ENCODE measurements at regions not wholly inside any gene's neighbourhood (a gene's known extent, or its start where the extent isn't known, plus 50 kb on each side); places are given as distances from the start of the nearest gene placed in this dataset.

DNA sequence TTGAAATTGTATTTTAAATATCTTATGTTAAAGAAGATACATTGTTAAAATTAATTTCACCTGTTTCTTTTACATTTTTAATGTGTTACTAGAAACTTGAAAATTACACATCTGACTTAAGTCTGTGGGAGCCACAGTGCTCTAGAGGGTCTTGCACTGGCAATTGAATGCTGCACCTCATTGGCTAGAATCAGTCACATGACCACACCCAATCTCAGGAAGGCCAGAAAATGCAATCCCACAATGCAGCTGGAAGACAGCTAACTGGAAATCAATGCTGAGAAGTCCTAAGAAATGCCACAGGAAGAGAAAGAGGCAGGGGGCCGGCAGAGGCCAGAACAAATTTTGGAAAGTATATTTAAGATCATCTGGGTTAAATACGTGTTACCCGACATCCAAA is 189.2 kb upstream of the POU3F3 start:
- DNase-seq (ENCODE audit: low spot score in 2 of 2) = no peak
- intact Hi-C loops (cut with DNase I; ENCODE audit: low total_unique reads) = no loop called here
- no peak for TF ChIP-seq POLR2A (IDR thresholded peaks at IDR 0.05)
- TF ChIP-seq, protein P1, sequence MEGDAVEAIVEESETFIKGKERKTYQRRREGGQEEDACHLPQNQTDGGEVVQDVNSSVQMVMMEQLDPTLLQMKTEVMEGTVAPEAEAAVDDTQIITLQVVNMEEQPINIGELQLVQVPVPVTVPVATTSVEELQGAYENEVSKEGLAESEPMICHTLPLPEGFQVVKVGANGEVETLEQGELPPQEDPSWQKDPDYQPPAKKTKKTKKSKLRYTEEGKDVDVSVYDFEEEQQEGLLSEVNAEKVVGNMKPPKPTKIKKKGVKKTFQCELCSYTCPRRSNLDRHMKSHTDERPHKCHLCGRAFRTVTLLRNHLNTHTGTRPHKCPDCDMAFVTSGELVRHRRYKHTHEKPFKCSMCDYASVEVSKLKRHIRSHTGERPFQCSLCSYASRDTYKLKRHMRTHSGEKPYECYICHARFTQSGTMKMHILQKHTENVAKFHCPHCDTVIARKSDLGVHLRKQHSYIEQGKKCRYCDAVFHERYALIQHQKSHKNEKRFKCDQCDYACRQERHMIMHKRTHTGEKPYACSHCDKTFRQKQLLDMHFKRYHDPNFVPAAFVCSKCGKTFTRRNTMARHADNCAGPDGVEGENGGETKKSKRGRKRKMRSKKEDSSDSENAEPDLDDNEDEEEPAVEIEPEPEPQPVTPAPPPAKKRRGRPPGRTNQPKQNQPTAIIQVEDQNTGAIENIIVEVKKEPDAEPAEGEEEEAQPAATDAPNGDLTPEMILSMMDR (IDR thresholded peaks at IDR 0.05) = no peak
- 89% methylated on average over 3 of the region's 3 CpGs for WGBS, 2 donors
- H3K4me3 ChIP-seq (ENCODE audit: low read depth, poor library complexity, severe bottlenecking) = no peak overlapping the region

DNA sequence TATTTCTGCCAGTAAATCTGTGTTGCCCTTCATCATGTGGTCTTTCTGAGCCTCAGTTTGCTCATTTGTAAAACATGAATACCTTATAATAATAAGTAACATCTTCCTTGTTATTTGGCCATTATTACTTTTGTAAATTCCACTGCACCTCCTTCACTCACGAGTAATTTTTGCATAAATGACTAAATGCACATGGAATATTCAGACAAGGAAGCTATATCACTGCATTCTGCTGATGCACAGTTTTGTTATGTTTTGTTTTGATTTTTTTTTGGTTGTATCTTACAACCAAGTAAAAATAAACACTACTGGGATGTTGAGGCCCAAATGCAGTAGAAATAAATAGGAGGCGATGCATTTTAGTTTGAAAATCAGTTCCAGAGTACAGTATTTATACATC is 185.3 kb upstream of the POU3F3 start:
- no peak overlapping the region for H3K4me3 ChIP-seq (ENCODE audit: low read depth, poor library complexity, severe bottlenecking)
- 87 to 89% methylated on average over 2 of the region's 2 CpGs for WGBS, 2 donors
- DNase-seq (ENCODE audit: low spot score in 2 of 2) = no peak
- intact Hi-C loops (cut with DNase I; ENCODE audit: low total_unique reads) = no loop called here
- TF ChIP-seq, protein P1 (IDR thresholded peaks at IDR 0.05) = no peak
- TF ChIP-seq POLR2A (IDR thresholded peaks at IDR 0.05) = no peak

DNA sequence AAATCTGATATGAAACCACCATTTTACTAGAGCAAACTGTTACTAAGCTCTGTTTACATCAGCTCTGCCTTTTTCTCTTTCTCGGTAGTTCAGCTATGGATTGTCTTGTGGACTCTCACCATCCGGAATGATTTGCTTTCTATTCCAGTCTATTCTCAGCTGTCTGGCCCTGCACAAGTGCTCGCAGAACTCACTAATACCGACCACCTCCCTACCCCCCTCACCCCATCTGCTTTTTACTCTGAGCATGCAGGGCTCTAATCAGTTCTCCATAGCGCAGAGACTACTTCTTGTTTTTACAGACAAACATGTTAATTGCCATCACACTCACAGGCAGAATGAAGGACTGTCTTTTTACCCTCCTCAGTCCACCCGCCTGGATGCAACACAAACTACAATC is 180.7 kb upstream of the POU3F3 start:
- intact Hi-C loops (cut with DNase I; ENCODE audit: low total_unique reads) = no loop called here
- no peak for TF ChIP-seq POLR2A (IDR thresholded peaks at IDR 0.05)
- TF ChIP-seq, protein P1 (IDR thresholded peaks at IDR 0.05) = no peak

GRCh38 chr2:104678181-104678580 is 175.7 kb upstream of the POU3F3 start:
- no peak overlapping the region for H3K4me3 ChIP-seq (ENCODE audit: low read depth, poor library complexity, severe bottlenecking)

More for the DNA sequence above, 180.7 kb upstream of the POU3F3 start:
- no peak for DNase-seq (ENCODE audit: low spot score in 2 of 2)
- H3K4me3 ChIP-seq (ENCODE audit: low read depth, poor library complexity, severe bottlenecking) = no peak overlapping the region
- 71 to 73% methylated on average over 6 of the region's 6 CpGs for WGBS, 2 donors

DNA sequence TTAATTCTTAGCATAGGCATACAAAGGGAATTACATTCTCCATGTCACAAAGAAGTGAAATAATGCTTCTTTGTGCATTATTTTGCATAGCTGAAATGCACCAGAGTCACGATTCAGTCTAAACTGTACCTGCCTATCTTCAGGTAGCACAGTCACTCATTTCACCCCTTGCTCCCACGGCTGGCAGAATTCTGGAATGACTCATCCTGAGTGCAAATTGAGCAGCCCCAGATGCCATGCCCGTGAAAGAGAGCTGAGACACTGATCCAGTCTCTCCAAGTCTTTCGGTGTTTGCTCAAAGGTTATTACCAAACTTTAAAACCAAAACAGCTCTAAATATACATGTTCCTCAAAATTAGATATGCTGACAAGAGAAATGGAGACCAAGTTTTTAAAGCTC is 168.3 kb upstream of the POU3F3 start:
- WGBS, 2 donors = 55 to 58% methylated on average over 4 of the region's 4 CpGs
- no peak for DNase-seq (ENCODE audit: low spot score in 2 of 2)
- no peak for TF ChIP-seq POLR2A (IDR thresholded peaks at IDR 0.05)
- TF ChIP-seq, protein P1 (IDR thresholded peaks at IDR 0.05) = no peak
- intact Hi-C loops (cut with DNase I; ENCODE audit: low total_unique reads) = no loop called here
- no peak overlapping the region for H3K4me3 ChIP-seq (ENCODE audit: low read depth, poor library complexity, severe bottlenecking)

More at GRCh38 chr2:104678181-104678580, 175.7 kb upstream of the POU3F3 start:
- TF ChIP-seq, protein P1 (IDR thresholded peaks at IDR 0.05) = no peak
- no peak for TF ChIP-seq POLR2A (IDR thresholded peaks at IDR 0.05)
- WGBS, 2 donors = 68 to 78% methylated on average over 5 of the region's 5 CpGs
- intact Hi-C loops (cut with DNase I; ENCODE audit: low total_unique reads) = no loop called here
- DNase-seq (ENCODE audit: low spot score in 2 of 2) = no peak

- H3K4me3 ChIP-seq (ENCODE audit: low read depth, poor library complexity, severe bottlenecking) = no peak overlapping the region
- 90 to 92% methylated on average over 8 to 9 of the region's 9 CpGs for WGBS, 2 donors
- no peak for TF ChIP-seq POLR2A (IDR thresholded peaks at IDR 0.05)
- TF ChIP-seq, protein P1 (IDR thresholded peaks at IDR 0.05) = no peak
- intact Hi-C loops (cut with DNase I; ENCODE audit: low total_unique reads) = no loop called here
- no peak for DNase-seq (ENCODE audit: low spot score in 2 of 2)
Observed at GRCh38 chr2:104687147-104687546, 166.8 kb upstream of the POU3F3 start.

Measured in lower leg skin (tissue), 4 donors.